ENCODE measurements at regions not wholly inside any gene's neighbourhood (a gene's known extent, or its start where the extent isn't known, plus 50 kb on each side); places are given as distances from the start of the nearest gene placed in this dataset.

- Histone ChIP-seq H3K27me3 (replicated peaks; ENCODE audit: insufficient read depth) (no peaks in the 10 kb centered on the region), H3K9me3 (ENCODE audit: low read depth) (no peaks in the 10 kb centered on the region), H3K4me2 (ENCODE audit: unreplicated experiment) (no peak overlapping the region), H3K9ac (no peak overlapping the region), H3K79me2 (ENCODE audit: insufficient read depth) (no peaks in the 10 kb centered on the region), H3K9me2 (ENCODE audit: insufficient read depth) (no peaks in the 10 kb centered on the region), H2AFZ (no peak overlapping the region), H3K27ac (no peak overlapping the region), H3K4me3 (no peak overlapping the region), H4K20me1 (ENCODE audit: insufficient read depth) (no peaks in the 10 kb centered on the region), H3F3A (ENCODE audit: insufficient read depth) (no peaks in the 10 kb centered on the region), H3K4me1 (ENCODE audit: insufficient read depth) (no peaks in the 10 kb centered on the region), H3K36me3 (ENCODE audit: low read depth) (no peaks in the 10 kb centered on the region)
- TF ChIP-seq EZH2 (IDR thresholded peaks at IDR 0.05; ENCODE audit: insufficient read depth, poor library complexity, severe bottlenecking) (no peak), EZH2phosphoT487 (IDR thresholded peaks at IDR 0.05; ENCODE audit: insufficient read depth, low read depth) (no peak)
- in situ Hi-C loops (cut with MboI) = no loop called here
- 5 to 14% methylated on average over 2 of the region's 2 CpGs for WGBS, 2 experiments (ENCODE audit: low coverage in 1 of 2, low lambda C conversion rate in 2 of 2, missing lambda C conversion rate in 2 of 2)
- no peak for DNase-seq
Observed at GRCh38 chr4:27894951-27895350, 1034.3 kb downstream of the STIM2 start.

- Histone ChIP-seq H3K4me2 (ENCODE audit: unreplicated experiment) (no peak overlapping the region), H3K9ac (no peak overlapping the region), H3F3A (ENCODE audit: insufficient read depth) (no peaks in the 10 kb centered on the region), H2AFZ (no peak overlapping the region), H3K9me2 (ENCODE audit: insufficient read depth) (no peaks in the 10 kb centered on the region), H3K27ac (no peak overlapping the region), H4K20me1 (ENCODE audit: insufficient read depth) (no peaks in the 10 kb centered on the region), H3K36me3 (ENCODE audit: low read depth) (no peaks in the 10 kb centered on the region), H3K27me3 (replicated peaks; ENCODE audit: insufficient read depth) (no peaks in the 10 kb centered on the region), H3K9me3 (ENCODE audit: low read depth) (no peaks in the 10 kb centered on the region), H3K4me1 (ENCODE audit: insufficient read depth) (no peaks in the 10 kb centered on the region), H3K79me2 (ENCODE audit: insufficient read depth) (no peaks in the 10 kb centered on the region), H3K4me3 (no peak overlapping the region)
- in situ Hi-C loops (cut with MboI) = no loop called here
- TF ChIP-seq EZH2 (IDR thresholded peaks at IDR 0.05; ENCODE audit: insufficient read depth, poor library complexity, severe bottlenecking) = no peak
- no peak for TF ChIP-seq EZH2phosphoT487 (IDR thresholded peaks at IDR 0.05; ENCODE audit: insufficient read depth, low read depth)
- 0% methylated on average over 3 of the region's 3 CpGs for WGBS, 2 experiments (ENCODE audit: low coverage in 1 of 2, low lambda C conversion rate in 2 of 2, missing lambda C conversion rate in 2 of 2)
- no peak for DNase-seq
Observed at GRCh38 chr4:27908356-27908755, 1047.7 kb downstream of the STIM2 start.

- no peak for DNase-seq
- Histone ChIP-seq H4K20me1 (ENCODE audit: insufficient read depth) (no peaks in the 10 kb centered on the region), H3F3A (ENCODE audit: insufficient read depth) (no peaks in the 10 kb centered on the region), H3K27ac (no peak overlapping the region), H3K9ac (no peak overlapping the region), H3K27me3 (replicated peaks; ENCODE audit: insufficient read depth) (no peaks in the 10 kb centered on the region), H3K9me2 (ENCODE audit: insufficient read depth) (no peaks in the 10 kb centered on the region), H3K4me2 (ENCODE audit: unreplicated experiment) (no peak overlapping the region), H3K36me3 (ENCODE audit: low read depth) (no peaks in the 10 kb centered on the region), H3K4me3 (no peak overlapping the region), H3K4me1 (ENCODE audit: insufficient read depth) (no peaks in the 10 kb centered on the region), H3K9me3 (ENCODE audit: low read depth) (no peaks in the 10 kb centered on the region), H2AFZ (no peak overlapping the region), H3K79me2 (ENCODE audit: insufficient read depth) (no peaks in the 10 kb centered on the region)
- 0 to 3% methylated on average over 2 of the region's 2 CpGs for WGBS, 2 experiments (ENCODE audit: low coverage in 1 of 2, low lambda C conversion rate in 2 of 2, missing lambda C conversion rate in 2 of 2)
- TF ChIP-seq EZH2 (IDR thresholded peaks at IDR 0.05; ENCODE audit: insufficient read depth, poor library complexity, severe bottlenecking) = no peak
- no peak for TF ChIP-seq EZH2phosphoT487 (IDR thresholded peaks at IDR 0.05; ENCODE audit: insufficient read depth, low read depth)
- in situ Hi-C loops (cut with MboI) = no loop called here
Observed at GRCh38 chr4:27910227-27910626, 1049.6 kb downstream of the STIM2 start.

- H3F3A ChIP-seq (ENCODE audit: insufficient read depth) = no peaks in the 10 kb centered on the region
- H3K4me2 ChIP-seq (ENCODE audit: unreplicated experiment) = no peak overlapping the region
- no peaks in the 10 kb centered on the region for H3K27me3 ChIP-seq (replicated peaks; ENCODE audit: insufficient read depth)
- TF ChIP-seq EZH2phosphoT487 (IDR thresholded peaks at IDR 0.05; ENCODE audit: insufficient read depth, low read depth) (no peak), EZH2 (IDR thresholded peaks at IDR 0.05; ENCODE audit: insufficient read depth, poor library complexity, severe bottlenecking) (no peak)
- H4K20me1 ChIP-seq (ENCODE audit: insufficient read depth) = no peaks in the 10 kb centered on the region
- no peak overlapping the region for H3K9ac ChIP-seq
- DNase-seq = no peak
- no peak overlapping the region for H2AFZ ChIP-seq
- no peak overlapping the region for H3K4me3 ChIP-seq
- no peaks in the 10 kb centered on the region for H3K79me2 ChIP-seq (ENCODE audit: insufficient read depth)
- no peaks in the 10 kb centered on the region for H3K4me1 ChIP-seq (ENCODE audit: insufficient read depth)
- in situ Hi-C loops (cut with MboI) = no loop called here
- no peaks in the 10 kb centered on the region for H3K9me2 ChIP-seq (ENCODE audit: insufficient read depth)
- no peak overlapping the region for H3K27ac ChIP-seq
- no peaks in the 10 kb centered on the region for H3K36me3 ChIP-seq (ENCODE audit: low read depth)
- H3K9me3 ChIP-seq (ENCODE audit: low read depth) = no peaks in the 10 kb centered on the region
- 6 to 20% methylated on average over 2 of the region's 2 CpGs for WGBS, 2 experiments (ENCODE audit: low coverage in 1 of 2, low lambda C conversion rate in 2 of 2, missing lambda C conversion rate in 2 of 2)
Observed at GRCh38 chr4:27911047-27911446, 1050.4 kb downstream of the STIM2 start.

GRCh38 chr4:27913738-27914137 lies 1053.1 kb downstream of the STIM2 start:
- 3 to 14% methylated on average over 1 of the region's 1 CpG for WGBS, 2 experiments (ENCODE audit: low coverage in 1 of 2, low lambda C conversion rate in 2 of 2, missing lambda C conversion rate in 2 of 2)
- H3K4me1 ChIP-seq (ENCODE audit: insufficient read depth) = no peaks in the 10 kb centered on the region
- H4K20me1 ChIP-seq (ENCODE audit: insufficient read depth) = no peaks in the 10 kb centered on the region
- H3F3A ChIP-seq (ENCODE audit: insufficient read depth) = no peaks in the 10 kb centered on the region
- H3K9me2 ChIP-seq (ENCODE audit: insufficient read depth) = no peaks in the 10 kb centered on the region
- H3K9ac ChIP-seq = no peak overlapping the region
- no peak overlapping the region for H3K27ac ChIP-seq
- no peak overlapping the region for H3K4me3 ChIP-seq
- no peak overlapping the region for H3K4me2 ChIP-seq (ENCODE audit: unreplicated experiment)
- no peaks in the 10 kb centered on the region for H3K36me3 ChIP-seq (ENCODE audit: low read depth)
- no peak overlapping the region for H2AFZ ChIP-seq
- in situ Hi-C loops (cut with MboI) = no loop called here
- H3K27me3 ChIP-seq (replicated peaks; ENCODE audit: insufficient read depth) = no peaks in the 10 kb centered on the region
- DNase-seq = no peak
- no peaks in the 10 kb centered on the region for H3K9me3 ChIP-seq (ENCODE audit: low read depth)
- TF ChIP-seq EZH2 (IDR thresholded peaks at IDR 0.05; ENCODE audit: insufficient read depth, poor library complexity, severe bottlenecking) = no peak
- TF ChIP-seq EZH2phosphoT487 (IDR thresholded peaks at IDR 0.05; ENCODE audit: insufficient read depth, low read depth) = no peak
- no peaks in the 10 kb centered on the region for H3K79me2 ChIP-seq (ENCODE audit: insufficient read depth)
